Lower leg skin (tissue), 4 donors: ENCODE measurements at regions not wholly inside any gene's neighbourhood (a gene's known extent, or its start where the extent isn't known, plus 50 kb on each side); places are given as distances from the start of the nearest gene placed in this dataset.

Experiments
- DNase-seq, 2 donors: peaks; one replicate each; pipeline ENCODE4 v3.0.0-alpha.2; 2019; ENCODE audit warnings: low spot score in 2 of 2
- H3K4me3 ChIP-seq: fragments of 200-600 bp; sonication (generic); 2 replicates; pipeline ENCODE4 v1.5.1; 2017; ENCODE audit warnings: mild to moderate bottlenecking, low read depth; ENCODE audit not compliant: poor library complexity, severe bottlenecking
- POLR2A ChIP-seq, 2 donors: fragments of 450-650 bp; IDR thresholded peaks; one replicate each; pipeline ENCODE4 v1.6.1; 2016 to 2017; ENCODE audit warnings: antibody characterized with exemption in 2 of 2, mild to moderate bottlenecking in 1 of 2, moderate library complexity in 1 of 2
- WGBS, 2 donors: methylation state at CpG; one replicate each; pipeline ENCODE4 v1.1.5; 2018; 5-methylcytosine and 5-hydroxymethylcytosine counted together
- intact Hi-C: fragments of 100-400 bp; cut with DNase I; formaldehyde crosslinking; loops from one replicate; pipeline ENCODE4 v1.15.0; 2023; ENCODE audit warnings: low total_unique reads
- TF ChIP-seq, protein P1 (sequence below), 3 donors: fragments of 450-650 bp; IDR thresholded peaks; one replicate each; pipeline ENCODE4 v1.5.1; 2016; ENCODE audit warnings: antibody characterized with exemption in 3 of 3, mild to moderate bottlenecking in 3 of 3, moderate library complexity in 2 of 3

- H3K4me3 ChIP-seq = no peak overlapping the region
- WGBS, 2 donors = 71 to 77% methylated on average over 3 of the region's 3 CpGs
- intact Hi-C loops = no loop called here
- no peak for DNase-seq
- TF ChIP-seq, protein P1, sequence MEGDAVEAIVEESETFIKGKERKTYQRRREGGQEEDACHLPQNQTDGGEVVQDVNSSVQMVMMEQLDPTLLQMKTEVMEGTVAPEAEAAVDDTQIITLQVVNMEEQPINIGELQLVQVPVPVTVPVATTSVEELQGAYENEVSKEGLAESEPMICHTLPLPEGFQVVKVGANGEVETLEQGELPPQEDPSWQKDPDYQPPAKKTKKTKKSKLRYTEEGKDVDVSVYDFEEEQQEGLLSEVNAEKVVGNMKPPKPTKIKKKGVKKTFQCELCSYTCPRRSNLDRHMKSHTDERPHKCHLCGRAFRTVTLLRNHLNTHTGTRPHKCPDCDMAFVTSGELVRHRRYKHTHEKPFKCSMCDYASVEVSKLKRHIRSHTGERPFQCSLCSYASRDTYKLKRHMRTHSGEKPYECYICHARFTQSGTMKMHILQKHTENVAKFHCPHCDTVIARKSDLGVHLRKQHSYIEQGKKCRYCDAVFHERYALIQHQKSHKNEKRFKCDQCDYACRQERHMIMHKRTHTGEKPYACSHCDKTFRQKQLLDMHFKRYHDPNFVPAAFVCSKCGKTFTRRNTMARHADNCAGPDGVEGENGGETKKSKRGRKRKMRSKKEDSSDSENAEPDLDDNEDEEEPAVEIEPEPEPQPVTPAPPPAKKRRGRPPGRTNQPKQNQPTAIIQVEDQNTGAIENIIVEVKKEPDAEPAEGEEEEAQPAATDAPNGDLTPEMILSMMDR (IDR thresholded peaks at IDR 0.05) = no peak
- TF ChIP-seq POLR2A (IDR thresholded peaks at IDR 0.05) = no peak
Observed at GRCh38 chr10:52424341-52424740, 110.3 kb downstream of the DKK1 start.

GRCh38 chr10:52434734-52435133 is 120.7 kb downstream of the DKK1 start:
- TF ChIP-seq POLR2A (IDR thresholded peaks at IDR 0.05) = no peak
- TF ChIP-seq, protein P1 (IDR thresholded peaks at IDR 0.05) = no peak
- WGBS, 2 donors = 90 to 94% methylated on average over 11 of the region's 11 CpGs

DNA sequence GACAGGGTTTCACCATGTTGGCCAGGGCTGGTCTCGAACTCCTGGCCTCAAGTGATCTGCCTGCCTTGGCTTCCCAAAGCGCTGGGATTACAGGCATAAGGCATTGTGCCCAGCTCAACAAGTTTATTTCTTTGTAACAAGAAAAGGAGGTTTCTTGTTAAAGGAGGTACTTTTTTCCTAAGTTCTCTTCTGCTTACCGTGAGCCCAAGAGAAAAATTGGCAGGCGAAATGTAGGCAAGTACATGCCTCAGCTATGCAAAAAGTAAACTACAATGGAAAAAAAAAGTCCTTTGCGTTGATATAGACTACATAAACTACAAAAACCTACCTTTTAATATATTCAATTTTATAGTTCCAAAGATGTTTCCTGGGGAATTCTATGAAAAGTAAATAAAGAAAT is 122.6 kb downstream of the DKK1 start:
- TF ChIP-seq POLR2A (IDR thresholded peaks at IDR 0.05) = no peak
- TF ChIP-seq, protein P1 (IDR thresholded peaks at IDR 0.05) = no peak
- H3K4me3 ChIP-seq = no peak overlapping the region
- intact Hi-C loops = no loop called here
- 65 to 70% methylated on average over 5 of the region's 5 CpGs for WGBS, 2 donors
- DNase-seq = no peak

More at GRCh38 chr10:52434734-52435133, 120.7 kb downstream of the DKK1 start:
- no peak overlapping the region for H3K4me3 ChIP-seq
- no peak for DNase-seq
- intact Hi-C loops = no loop called here

GRCh38 chr10:52437205-52437646 is 123.1 kb downstream of the DKK1 start:
- TF ChIP-seq, protein P1 (IDR thresholded peaks at IDR 0.05) = no peak
- TF ChIP-seq POLR2A (IDR thresholded peaks at IDR 0.05) = no peak
- no peak overlapping the region for H3K4me3 ChIP-seq
- 64 to 66% methylated on average over 1 of the region's 1 CpG for WGBS, 2 donors
- DNase-seq = no peak
- intact Hi-C loops = no loop called here

GRCh38 chr10:52438119-52438518 is 124.0 kb downstream of the DKK1 start:
- no peak overlapping the region for H3K4me3 ChIP-seq
- intact Hi-C loops = no loop called here
- WGBS, 2 donors = 74 to 80% methylated on average over 6 of the region's 6 CpGs

More at GRCh38 chr10:52438119-52438518, 124.0 kb downstream of the DKK1 start:
- TF ChIP-seq, protein P1 (IDR thresholded peaks at IDR 0.05) = no peak
- TF ChIP-seq POLR2A (IDR thresholded peaks at IDR 0.05) = no peak
- DNase-seq = no peak
